CD4-positive, alpha-beta T cell treated with Interleukin-17A for 4 hours (primary cell): ENCODE measurements at regions not wholly inside any gene's neighbourhood (a gene's known extent, or its start where the extent isn't known, plus 50 kb on each side); places are given as distances from the start of the nearest gene placed in this dataset.
"Not testable (repeated sequence)": the region's sequence is repeated elsewhere in the genome, so short reads cannot be mapped to it uniquely, and the experiment has no call there.

ENCODE experiments used
- DNase-seq: peaks from one replicate; pipeline ENCODE4 v3.0.0-alpha.2; 2020; ENCODE audit warnings: mixed read lengths

DNA sequence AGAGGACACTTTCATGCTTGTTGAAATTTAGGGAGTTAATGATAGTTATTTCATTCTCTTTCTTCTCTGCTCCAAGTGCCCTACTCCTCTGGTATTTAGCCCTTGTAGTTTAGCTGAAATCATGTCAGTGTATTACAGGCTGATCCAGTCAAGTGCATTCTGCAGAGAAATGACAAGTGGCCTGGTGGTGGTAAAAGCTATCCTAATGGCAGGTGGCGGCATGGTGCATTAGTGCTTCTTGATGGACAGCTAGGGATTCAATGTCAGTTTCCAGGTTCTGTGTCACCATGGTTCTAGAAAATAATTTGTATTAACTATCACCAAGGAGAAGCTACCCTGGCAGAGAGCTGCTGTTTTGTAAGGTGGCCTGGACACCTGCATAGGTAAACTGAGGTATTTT, 90.0 kb upstream of the BNIP2 start:
- DNase-seq = no peak

DNA sequence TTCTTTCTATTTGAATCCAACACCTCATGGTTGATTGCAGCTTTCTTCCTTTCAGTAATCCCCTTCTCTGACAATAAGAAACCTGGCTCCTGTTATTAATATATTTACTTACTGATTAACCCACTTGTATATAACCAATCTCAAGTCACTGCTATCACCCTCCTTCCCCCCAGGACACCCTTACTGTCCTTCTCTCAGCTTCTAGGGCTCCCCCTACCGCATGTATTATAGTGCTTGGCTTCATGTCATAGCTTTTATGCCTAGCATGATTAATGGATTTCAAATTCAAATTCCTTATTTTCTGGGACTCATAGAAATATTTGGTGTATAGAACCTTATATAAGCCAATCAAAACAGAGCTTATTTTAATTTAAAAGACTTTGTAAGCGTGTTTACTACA, 75.7 kb upstream of the BNIP2 start:
- DNase-seq = no peak

DNA sequence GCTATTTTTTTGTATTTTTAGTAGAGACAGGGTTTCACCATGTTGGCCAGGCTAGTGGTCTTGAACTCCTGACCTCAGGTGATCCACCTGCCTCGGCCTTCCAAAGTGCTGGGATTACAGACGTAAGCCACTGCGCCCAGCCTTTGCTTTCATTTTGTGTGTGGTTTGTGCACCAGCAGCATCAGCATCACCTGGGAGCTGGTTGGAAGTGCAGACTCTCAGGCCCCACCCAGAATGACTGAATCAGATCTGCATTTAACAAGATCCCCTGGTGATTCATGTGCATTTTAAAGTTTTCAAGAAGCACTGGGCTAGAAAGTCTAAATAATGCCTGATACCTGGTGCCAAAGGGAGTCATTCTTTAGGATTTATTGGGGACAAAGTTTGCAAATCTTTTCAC, 73.4 kb upstream of the BNIP2 start:
- no peak for DNase-seq

DNA sequence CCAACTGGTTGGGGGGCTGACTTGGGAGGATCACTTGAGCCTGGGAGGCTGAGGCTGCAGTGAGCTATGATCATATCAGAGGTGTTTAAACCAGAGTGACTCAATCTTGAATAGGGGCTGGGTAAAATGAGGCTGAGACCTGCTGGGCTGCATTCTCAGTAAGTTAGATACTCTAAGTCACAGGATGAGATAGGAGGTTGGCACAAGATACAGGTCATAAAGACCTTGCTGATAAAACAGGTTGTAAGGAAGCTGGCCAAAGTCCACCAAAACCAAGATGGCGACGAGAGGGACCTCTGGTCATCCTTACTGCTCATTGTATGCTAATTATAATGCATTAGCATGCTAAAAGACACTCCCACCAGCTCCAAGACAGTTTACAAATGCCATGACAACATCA, 71.1 kb upstream of the BNIP2 start:
- not testable (repeated sequence) for DNase-seq

DNA sequence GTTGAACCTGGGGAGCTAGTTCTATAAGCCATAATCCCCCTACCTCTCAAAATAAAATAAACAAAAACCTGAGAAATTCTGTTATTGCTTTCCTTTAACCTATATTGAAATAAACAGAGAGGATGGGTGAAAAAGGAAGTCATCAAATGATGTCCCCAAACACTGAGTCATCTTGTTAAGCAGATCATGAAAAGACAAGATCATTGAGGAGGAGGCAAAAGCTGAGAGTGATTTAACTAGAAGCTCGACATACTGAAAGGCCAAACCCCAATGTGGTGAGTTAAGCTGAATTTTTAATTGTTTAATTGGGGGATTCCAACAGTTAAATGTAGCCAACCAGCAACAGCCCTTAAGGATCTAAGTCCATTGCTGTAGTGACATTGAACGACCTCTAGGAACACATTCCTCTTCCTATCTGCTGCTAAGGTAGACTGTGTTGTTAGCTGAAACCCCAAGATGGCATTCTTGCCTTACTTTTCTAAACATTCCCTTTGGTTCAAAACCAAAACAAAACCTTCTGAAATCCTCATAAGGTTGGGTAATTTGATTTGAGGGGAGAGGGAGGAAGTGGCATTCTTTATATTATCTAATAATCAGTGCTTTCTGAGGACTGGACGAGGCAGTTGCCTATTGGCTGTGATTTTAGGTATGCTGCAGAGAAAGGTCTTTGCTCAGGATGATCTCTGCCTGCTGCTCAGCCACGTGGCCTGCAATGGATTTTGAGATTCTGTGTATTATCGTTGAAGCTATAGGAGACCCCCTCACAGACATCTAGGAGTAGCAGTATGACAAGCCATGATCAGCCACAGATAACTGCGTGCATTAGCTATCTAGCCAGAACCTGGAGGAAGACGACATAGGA, 62.7 kb upstream of the BNIP2 start:
- DNase-seq = peak; percentile 15

DNA sequence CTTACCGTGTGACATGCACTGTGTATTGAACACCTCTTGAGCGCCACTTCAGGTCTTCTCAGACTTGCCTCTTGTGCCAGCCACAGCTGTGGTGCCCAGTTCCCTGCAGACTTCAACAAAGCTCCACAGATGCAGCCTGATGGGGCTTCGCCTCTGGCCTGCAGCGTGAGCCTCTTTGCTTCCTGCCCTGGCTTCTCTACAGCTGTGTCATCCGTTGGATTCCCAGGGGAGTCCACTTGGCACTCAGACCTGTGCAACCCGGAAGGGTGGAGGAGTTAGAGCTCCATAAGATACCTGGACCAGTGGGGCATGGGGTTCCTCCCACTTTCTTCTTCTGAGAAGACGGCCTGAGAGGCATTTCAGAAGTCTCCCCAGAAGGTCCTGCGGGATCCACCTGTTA, 57.7 kb upstream of the BNIP2 start:
- DNase-seq = no peak

DNA sequence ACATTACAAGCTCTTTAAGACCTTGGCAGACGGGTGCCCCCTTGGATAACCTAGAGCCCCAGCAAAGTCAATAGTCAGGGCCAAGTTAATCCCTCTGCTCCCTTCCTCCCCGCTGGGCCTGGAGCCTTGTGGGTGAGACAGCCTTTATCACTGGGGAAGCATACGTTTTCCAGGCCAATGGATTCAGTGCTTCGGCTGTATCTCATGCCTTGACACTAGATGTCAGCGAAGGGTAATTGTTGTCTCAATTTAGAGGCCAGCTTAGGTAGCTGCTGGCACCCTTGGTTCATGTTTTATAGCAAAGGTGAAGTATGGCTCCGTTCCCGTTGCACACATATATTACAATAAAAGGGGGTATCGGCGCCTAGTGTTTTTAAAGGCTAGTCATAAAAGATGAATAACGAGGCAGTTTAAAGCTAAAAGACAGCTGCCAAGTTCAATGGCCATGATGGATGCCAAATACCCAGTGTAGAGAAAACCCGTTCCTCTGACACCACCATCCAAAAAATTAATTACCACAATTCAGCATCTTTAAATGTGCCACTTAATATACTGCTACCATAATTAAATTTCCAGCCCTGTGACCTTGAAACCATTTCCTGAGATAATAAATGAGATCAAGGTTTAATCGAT, 52.3 kb upstream of the BNIP2 start:
- no peak for DNase-seq

DNA sequence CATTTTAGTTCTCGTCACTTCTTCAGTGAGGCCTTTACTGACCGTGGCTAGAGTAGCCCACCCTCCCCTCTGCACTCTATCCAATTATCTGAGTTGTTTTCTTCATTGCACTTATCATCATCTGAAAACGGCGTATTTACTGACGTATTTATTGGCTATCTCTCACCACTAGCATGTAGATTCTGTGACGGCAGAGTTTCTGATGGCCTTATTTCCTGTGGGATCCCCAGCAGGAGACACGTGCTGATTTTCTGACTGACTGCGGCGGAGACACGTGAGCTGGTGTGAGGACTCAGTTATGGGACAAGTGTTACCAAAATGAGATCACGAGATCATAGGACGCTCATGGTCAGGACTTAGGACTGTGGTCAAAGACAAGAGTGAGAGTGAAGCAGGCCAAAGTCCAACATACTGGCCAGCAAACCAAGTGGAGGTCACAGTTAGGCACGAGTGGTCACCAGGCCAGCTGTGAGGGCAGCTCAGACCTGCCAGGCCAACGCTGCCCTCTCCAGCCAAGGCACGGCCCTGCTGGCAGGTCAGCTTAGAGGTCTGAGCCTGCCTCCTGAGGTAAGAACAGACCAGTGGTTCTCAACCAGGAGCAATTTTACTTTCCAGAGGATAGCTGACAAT, 50.6 kb upstream of the BNIP2 start:
- no peak for DNase-seq
